Natural killer cell (primary cell): ENCODE measurements at regions not wholly inside any gene's neighbourhood (a gene's known extent, or its start where the extent isn't known, plus 50 kb on each side); places are given as distances from the start of the nearest gene placed in this dataset.
"Not testable (repeated sequence)": the region's sequence is repeated elsewhere in the genome, so short reads cannot be mapped to it uniquely, and the experiment has no call there.

ENCODE experiments used
- ATAC-seq, 3 donors: fragments of 150-1000 bp in 2 of 3; fragments of 200-7000 bp in 1 of 3; cut with Tn5 transposase; 1 replicate in 1 of 3; 2 replicates in 2 of 3; pipeline ENCODE4 v1.10.0; 2021; ENCODE audit warnings: mild to moderate bottlenecking in 2 of 3, moderate library complexity in 2 of 3
- DNase-seq, 2 donors: peaks; one replicate each; pipeline versions ENCODE4 v3.0.0 to v3.0.0-alpha.2; 2013 to 2021; ENCODE audit warnings: mixed read lengths in 1 of 2
- H3K27ac ChIP-seq: one replicate; pipeline ENCODE4 v1.5.1; 2013; ENCODE audit warnings: mild to moderate bottlenecking, low read length
- H3K27me3 ChIP-seq: one replicate; pipeline ENCODE4 v1.6.1; 2013; ENCODE audit warnings: low read length; ENCODE audit not compliant: control insufficient read depth, insufficient read depth
- H3K36me3 ChIP-seq: one replicate; pipeline ENCODE4 v1.6.1; 2013; ENCODE audit warnings: low read length; ENCODE audit not compliant: control insufficient read depth, insufficient read depth
- H3K4me1 ChIP-seq: one replicate; pipeline ENCODE4 v1.6.1; 2013; ENCODE audit warnings: low read length; ENCODE audit not compliant: control insufficient read depth, insufficient read depth
- H3K4me3 ChIP-seq: one replicate; pipeline ENCODE4 v1.5.1; 2013; ENCODE audit warnings: low read length
- H3K9me3 ChIP-seq: one replicate; pipeline ENCODE4 v1.6.1; 2013; ENCODE audit warnings: low read length; ENCODE audit not compliant: control insufficient read depth, insufficient read depth
- H3K27ac Mint-ChIP-seq, 2 donors: one replicate each; pipeline ENCODE4 v1.8.0; 2022; ENCODE audit warnings: mild to moderate bottlenecking in 2 of 2, mixed read lengths in 2 of 2, moderate library complexity in 1 of 2
- H3K27me3 Mint-ChIP-seq, 2 donors: one replicate each; pipeline ENCODE4 v1.8.0; 2022; ENCODE audit warnings: low read depth in 2 of 2, mixed read lengths in 2 of 2
- H3K36me3 Mint-ChIP-seq: one replicate; pipeline ENCODE4 v1.8.0; 2022; ENCODE audit warnings: mixed read lengths
- H3K4me1 Mint-ChIP-seq, 2 donors: one replicate each; pipeline ENCODE4 v1.8.0; 2022; ENCODE audit warnings: mixed read lengths in 2 of 2
- H3K4me3 Mint-ChIP-seq: one replicate; pipeline ENCODE4 v1.8.0; 2022; ENCODE audit warnings: mild to moderate bottlenecking, moderate library complexity, mixed read lengths
- H3K9me3 Mint-ChIP-seq, 2 donors: one replicate each; pipeline ENCODE4 v1.8.0; 2022; ENCODE audit warnings: mixed read lengths in 2 of 2
- CTCF ChIP-seq: fragments of 200-600 bp; IDR thresholded peaks from one replicate; pipeline ENCODE4 v1.8.0; 2022; ENCODE audit warnings: antibody characterized with exemption
- WGBS: methylation state at CpG from one replicate; pipeline ENCODE4 v1.1.7; 2013; ENCODE audit warnings: missing lambda C conversion rate; ENCODE audit not compliant: insufficient coverage; 5-methylcytosine and 5-hydroxymethylcytosine counted together
- intact Hi-C: fragments of 100-400 bp; cut with micrococcal nuclease; formaldehyde crosslinking; loops from one replicate; pipeline ENCODE4 v1.14.2; 2022

GRCh38 chrX:77346859-77347258 is 100.3 kb upstream of the FGF16 start:
- DNase-seq (no peak), ATAC-seq (no peak)
- Mint-ChIP-seq H3K27ac (no peak overlapping the region), H3K4me1 (no peaks in the 10 kb centered on the region), H3K36me3 (no peaks in the 10 kb centered on the region), H3K4me3 (no peak overlapping the region), H3K27me3 (no peaks in the 10 kb centered on the region), H3K9me3 (peaks cover 0 to 6% of the 10 kb centered on the region in 2 donors)
- no peak for TF ChIP-seq CTCF
- no peaks in the 10 kb centered on the region for H3K4me1 ChIP-seq
- H3K4me3 ChIP-seq: no peak overlapping the region
- H3K36me3 ChIP-seq: no peaks in the 10 kb centered on the region
- no peak overlapping the region for H3K27ac ChIP-seq
- intact Hi-C loops: no loop called here
- 86% methylated on average over 1 of the region's 1 CpG for WGBS
- H3K9me3 ChIP-seq: no peaks in the 10 kb centered on the region
- H3K27me3 ChIP-seq: no peaks in the 10 kb centered on the region

GRCh38 chrX:77347572-77347971 is 99.6 kb upstream of the FGF16 start:
- Mint-ChIP-seq H3K36me3 (no peaks in the 10 kb centered on the region), H3K27ac (no peak overlapping the region), H3K4me3 (no peak overlapping the region), H3K4me1 (no peaks in the 10 kb centered on the region), H3K9me3 (peaks cover 0 to 6% of the 10 kb centered on the region in 2 donors), H3K27me3 (no peaks in the 10 kb centered on the region)
- no peak overlapping the region for H3K27ac ChIP-seq
- no peaks in the 10 kb centered on the region for H3K4me1 ChIP-seq
- ATAC-seq (no peak), DNase-seq (no peak)
- no peaks in the 10 kb centered on the region for H3K9me3 ChIP-seq
- 71% methylated on average over 3 of the region's 5 CpGs for WGBS
- no peak overlapping the region for H3K4me3 ChIP-seq
- intact Hi-C loops: no loop called here
- no peak for TF ChIP-seq CTCF
- H3K36me3 ChIP-seq: no peaks in the 10 kb centered on the region
- H3K27me3 ChIP-seq: no peaks in the 10 kb centered on the region

- intact Hi-C loops: no loop called here
- H3K9me3 ChIP-seq: no peaks in the 10 kb centered on the region
- 83% methylated on average over 1 of the region's 2 CpGs for WGBS
- TF ChIP-seq CTCF: no peak
- no peaks in the 10 kb centered on the region for H3K27me3 ChIP-seq
- Mint-ChIP-seq H3K27ac (no peak overlapping the region), H3K27me3 (peaks cover 8 to 12% of the 10 kb centered on the region in 2 donors), H3K4me1 (no peaks in the 10 kb centered on the region), H3K9me3 (peaks cover 3 to 9% of the 10 kb centered on the region in 2 donors), H3K36me3 (no peaks in the 10 kb centered on the region), H3K4me3 (no peak overlapping the region)
- H3K4me1 ChIP-seq: no peaks in the 10 kb centered on the region
- no peak overlapping the region for H3K27ac ChIP-seq
- no peak for DNase-seq
- no peaks in the 10 kb centered on the region for H3K36me3 ChIP-seq
- no peak for ATAC-seq
- H3K4me3 ChIP-seq: no peak overlapping the region
Observed at GRCh38 chrX:77389891-77390290, 57.3 kb upstream of the FGF16 start.

GRCh38 chrX:77390365-77390764 is 56.8 kb upstream of the FGF16 start:
- not testable (repeated sequence) for H3K36me3 Mint-ChIP-seq

More at GRCh38 chrX:77390365-77390764, 56.8 kb upstream of the FGF16 start:
- H3K27me3 Mint-ChIP-seq: peaks cover 3 to 12% of the 10 kb centered on the region in 2 donors
- H3K4me1 Mint-ChIP-seq, intact Hi-C loops, ATAC-seq, H3K27ac ChIP-seq, H3K4me3 ChIP-seq, H3K9me3 Mint-ChIP-seq, H3K4me3 Mint-ChIP-seq, H3K9me3 ChIP-seq, H3K27me3 ChIP-seq, H3K27ac Mint-ChIP-seq, DNase-seq, H3K4me1 ChIP-seq, H3K36me3 ChIP-seq: not testable (repeated sequence)
- WGBS: 92% methylated on average over 7 of the region's 7 CpGs
